ENCODE measurements at regions not wholly inside any gene's neighbourhood (a gene's known extent, or its start where the extent isn't known, plus 50 kb on each side); places are given as distances from the start of the nearest gene placed in this dataset.

DNA sequence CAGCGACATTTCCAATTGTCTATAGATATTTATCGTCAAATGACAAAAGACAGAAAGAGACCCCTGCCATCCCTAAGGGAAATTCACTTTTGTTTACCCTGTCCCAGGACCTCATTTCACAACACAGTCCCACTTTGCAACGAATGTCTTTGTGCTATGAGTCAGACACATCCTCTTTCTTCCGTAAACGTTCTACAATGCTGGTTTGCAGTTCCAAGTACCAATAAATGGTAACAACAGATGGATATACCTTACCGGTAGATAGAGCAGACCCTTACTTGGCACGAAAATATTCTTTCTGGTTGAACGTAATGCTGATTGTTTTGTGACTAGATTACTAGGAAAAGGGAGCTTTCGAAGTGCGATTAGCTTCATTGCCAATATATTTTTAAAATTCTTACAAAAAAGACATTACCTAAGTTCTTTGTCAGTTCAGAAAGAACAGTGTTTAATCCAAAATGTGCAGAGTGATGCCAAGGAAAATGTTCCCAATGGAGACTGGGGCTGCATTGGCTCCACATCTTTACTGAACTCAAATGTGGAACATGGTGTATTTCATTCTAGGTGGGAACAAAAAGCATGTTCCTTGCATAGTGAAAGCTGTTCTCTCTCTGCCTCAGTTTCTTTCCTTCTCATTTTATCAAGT, 202.5 kb upstream of the SLC27A6 start:
- no peak overlapping the region for H3K9ac ChIP-seq
- no peak overlapping the region for H3K4me2 ChIP-seq
- no peaks in the 10 kb centered on the region for H3K36me3 ChIP-seq (ENCODE audit: insufficient read depth)
- H3K4me1 ChIP-seq (ENCODE audit: low read depth, poor library complexity, severe bottlenecking), result no peaks in the 10 kb centered on the region
- TF ChIP-seq CTCF (conservative IDR thresholded peaks at IDR 0.05; ENCODE audit: low read depth, low read length), result no peak
- no peaks in the 10 kb centered on the region for H4K20me1 ChIP-seq (ENCODE audit: insufficient read depth)
- H3K79me2 ChIP-seq (ENCODE audit: insufficient read depth, low read depth), result no peaks in the 10 kb centered on the region
- H3K4me3 ChIP-seq (IDR thresholded peaks at IDR 0.05; ENCODE audit: insufficient read depth, low read depth, low read length), result no peak overlapping the region
- no peaks in the 10 kb centered on the region for H3K27me3 ChIP-seq (ENCODE audit: insufficient read depth, low read depth)
- no peak overlapping the region for H3K27ac ChIP-seq
- H2AFZ ChIP-seq (ENCODE audit: low read depth), result no peak overlapping the region

DNA sequence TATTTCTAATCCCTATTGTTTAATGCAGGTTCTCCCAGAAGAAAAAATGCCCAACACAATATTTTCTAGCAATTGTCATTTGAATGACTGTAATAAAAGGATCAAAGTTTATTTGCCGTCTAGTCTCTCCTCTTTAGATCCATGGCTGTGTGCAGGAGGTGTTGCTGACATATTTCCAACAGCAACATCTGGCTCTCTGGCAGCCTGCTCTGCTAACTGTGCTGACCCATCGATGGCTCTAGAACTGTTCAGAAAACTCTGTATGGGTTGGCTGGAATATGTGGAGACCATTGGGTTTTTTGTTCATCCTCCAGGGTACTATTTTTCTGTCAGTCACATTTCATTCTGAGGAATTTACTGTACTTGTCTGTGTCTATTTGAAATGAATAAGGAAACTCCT, 202.0 kb upstream of the SLC27A6 start:
- no peaks in the 10 kb centered on the region for H3K79me2 ChIP-seq (ENCODE audit: insufficient read depth, low read depth)
- H3K4me2 ChIP-seq, result no peak overlapping the region
- H3K27ac ChIP-seq, result no peak overlapping the region
- no peak overlapping the region for H3K9ac ChIP-seq
- H3K27me3 ChIP-seq (ENCODE audit: insufficient read depth, low read depth), result no peaks in the 10 kb centered on the region
- H3K4me3 ChIP-seq (IDR thresholded peaks at IDR 0.05; ENCODE audit: insufficient read depth, low read depth, low read length), result no peak overlapping the region
- no peaks in the 10 kb centered on the region for H3K36me3 ChIP-seq (ENCODE audit: insufficient read depth)
- H2AFZ ChIP-seq (ENCODE audit: low read depth), result no peak overlapping the region
- no peaks in the 10 kb centered on the region for H4K20me1 ChIP-seq (ENCODE audit: insufficient read depth)
- no peak for TF ChIP-seq CTCF (conservative IDR thresholded peaks at IDR 0.05; ENCODE audit: low read depth, low read length)
- H3K4me1 ChIP-seq (ENCODE audit: low read depth, poor library complexity, severe bottlenecking), result no peaks in the 10 kb centered on the region

DNA sequence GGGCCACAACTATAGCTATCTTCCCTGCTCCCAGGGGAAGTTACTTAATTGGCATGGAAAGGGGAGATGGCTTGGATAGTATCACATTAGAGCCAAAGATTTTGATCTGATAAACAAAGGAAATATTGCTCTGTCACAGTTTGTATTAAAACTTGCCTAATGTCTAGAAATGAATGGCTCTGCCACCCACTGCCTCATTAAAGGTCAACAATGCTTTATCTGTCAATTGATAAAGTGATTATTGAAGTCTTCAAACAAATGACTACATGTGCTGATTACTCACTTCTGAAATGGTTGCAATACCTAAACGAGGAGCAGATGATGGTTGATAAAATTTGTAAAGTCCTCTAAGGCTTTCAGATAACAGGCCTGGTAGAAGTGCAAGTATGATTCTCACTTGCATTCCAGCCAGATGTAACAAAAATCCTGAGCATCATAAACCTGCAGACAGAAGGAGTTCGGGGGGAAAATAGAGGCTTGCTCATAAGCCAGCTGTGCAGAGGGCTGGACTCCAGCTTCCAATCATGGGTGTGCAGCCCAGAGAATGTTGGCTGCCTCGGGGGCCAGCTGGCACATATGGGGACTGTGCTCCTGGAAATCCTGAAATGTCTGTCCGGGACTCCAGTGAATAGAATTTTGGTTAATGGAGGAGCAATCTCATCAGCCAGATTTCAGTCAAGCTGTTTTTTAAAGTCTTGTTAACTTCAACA, 200.5 kb upstream of the SLC27A6 start:
- Histone ChIP-seq H3K36me3 (ENCODE audit: insufficient read depth) (no peaks in the 10 kb centered on the region), H2AFZ (ENCODE audit: low read depth) (no peak overlapping the region), H3K4me2 (no peak overlapping the region), H3K4me3 (IDR thresholded peaks at IDR 0.05; ENCODE audit: insufficient read depth, low read depth, low read length) (no peak overlapping the region), H3K4me1 (ENCODE audit: low read depth, poor library complexity, severe bottlenecking) (no peaks in the 10 kb centered on the region), H3K79me2 (ENCODE audit: insufficient read depth, low read depth) (no peaks in the 10 kb centered on the region), H3K27me3 (ENCODE audit: insufficient read depth, low read depth) (no peaks in the 10 kb centered on the region), H4K20me1 (ENCODE audit: insufficient read depth) (no peaks in the 10 kb centered on the region), H3K9ac (no peak overlapping the region), H3K27ac (no peak overlapping the region)
- TF ChIP-seq CTCF (conservative IDR thresholded peaks at IDR 0.05; ENCODE audit: low read depth, low read length), result no peak

DNA sequence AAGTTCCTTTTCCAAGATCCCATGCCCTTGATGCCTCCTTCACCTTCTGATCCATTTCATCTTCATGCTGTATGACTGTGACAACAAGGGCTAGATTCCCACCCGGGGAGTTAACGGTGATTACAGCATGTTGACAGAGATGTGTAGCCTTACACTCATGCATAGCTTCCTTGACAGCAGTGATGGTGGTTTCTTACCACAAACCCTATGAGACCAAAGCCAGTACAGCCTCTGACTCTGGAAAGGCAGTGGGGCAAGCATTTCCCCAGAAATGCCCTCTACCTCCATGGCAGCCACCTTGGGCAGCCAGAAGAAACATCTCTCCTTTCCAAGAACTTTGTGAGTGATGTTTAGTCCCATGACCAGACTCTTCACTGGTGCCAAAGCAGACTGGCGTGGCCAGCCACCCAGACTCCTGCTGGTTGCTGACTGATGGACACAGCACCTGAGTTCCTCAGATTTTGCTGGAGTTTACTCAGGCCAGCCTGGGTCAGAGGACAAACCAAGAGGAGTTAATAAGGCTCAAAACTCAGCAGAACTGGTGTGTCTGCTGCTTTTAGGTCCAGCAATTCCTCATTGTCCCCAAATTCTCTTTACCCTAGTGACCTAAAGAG, 199.7 kb upstream of the SLC27A6 start:
- H3K9ac ChIP-seq, result no peak overlapping the region
- no peaks in the 10 kb centered on the region for H3K4me1 ChIP-seq (ENCODE audit: low read depth, poor library complexity, severe bottlenecking)
- H3K36me3 ChIP-seq (ENCODE audit: insufficient read depth), result no peaks in the 10 kb centered on the region
- TF ChIP-seq CTCF (conservative IDR thresholded peaks at IDR 0.05; ENCODE audit: low read depth, low read length), result no peak
- H3K4me2 ChIP-seq, result no peak overlapping the region
- H4K20me1 ChIP-seq (ENCODE audit: insufficient read depth), result no peaks in the 10 kb centered on the region
- H3K27ac ChIP-seq, result no peak overlapping the region
- no peaks in the 10 kb centered on the region for H3K79me2 ChIP-seq (ENCODE audit: insufficient read depth, low read depth)
- H3K4me3 ChIP-seq (IDR thresholded peaks at IDR 0.05; ENCODE audit: insufficient read depth, low read depth, low read length), result no peak overlapping the region
- H3K27me3 ChIP-seq (ENCODE audit: insufficient read depth, low read depth), result no peaks in the 10 kb centered on the region
- H2AFZ ChIP-seq (ENCODE audit: low read depth), result no peak overlapping the region
